ENCODE measurements at regions not wholly inside any gene's neighbourhood (a gene's known extent, or its start where the extent isn't known, plus 50 kb on each side); places are given as distances from the start of the nearest gene placed in this dataset.

- TF ChIP-seq, protein P1, sequence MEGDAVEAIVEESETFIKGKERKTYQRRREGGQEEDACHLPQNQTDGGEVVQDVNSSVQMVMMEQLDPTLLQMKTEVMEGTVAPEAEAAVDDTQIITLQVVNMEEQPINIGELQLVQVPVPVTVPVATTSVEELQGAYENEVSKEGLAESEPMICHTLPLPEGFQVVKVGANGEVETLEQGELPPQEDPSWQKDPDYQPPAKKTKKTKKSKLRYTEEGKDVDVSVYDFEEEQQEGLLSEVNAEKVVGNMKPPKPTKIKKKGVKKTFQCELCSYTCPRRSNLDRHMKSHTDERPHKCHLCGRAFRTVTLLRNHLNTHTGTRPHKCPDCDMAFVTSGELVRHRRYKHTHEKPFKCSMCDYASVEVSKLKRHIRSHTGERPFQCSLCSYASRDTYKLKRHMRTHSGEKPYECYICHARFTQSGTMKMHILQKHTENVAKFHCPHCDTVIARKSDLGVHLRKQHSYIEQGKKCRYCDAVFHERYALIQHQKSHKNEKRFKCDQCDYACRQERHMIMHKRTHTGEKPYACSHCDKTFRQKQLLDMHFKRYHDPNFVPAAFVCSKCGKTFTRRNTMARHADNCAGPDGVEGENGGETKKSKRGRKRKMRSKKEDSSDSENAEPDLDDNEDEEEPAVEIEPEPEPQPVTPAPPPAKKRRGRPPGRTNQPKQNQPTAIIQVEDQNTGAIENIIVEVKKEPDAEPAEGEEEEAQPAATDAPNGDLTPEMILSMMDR (IDR thresholded peaks at IDR 0.05): no peak
- intact Hi-C loops (cut with micrococcal nuclease): no loop called here
- Mint-ChIP-seq H3K9me3 (no peaks in the 10 kb centered on the region), H3K27me3 (no peaks in the 10 kb centered on the region), H3K36me3 (ENCODE audit: low read depth) (no peaks in the 10 kb centered on the region), H3K27ac (no peak overlapping the region), H3K4me3 (no peak overlapping the region), H3K4me1 (ENCODE audit: low read depth) (no peaks in the 10 kb centered on the region)
- DNase-seq (no peak), ATAC-seq (no peak)
- ChIA-PET POLR2A (no interaction called here), CTCF (no interaction called here)
Measured at GRCh38 chr16:55149622-55150021, 174.4 kb upstream of the IRX6 start.

- no peak overlapping the region for H3K27ac Mint-ChIP-seq
- no peaks in the 10 kb centered on the region for H3K9me3 Mint-ChIP-seq
- H3K4me1 Mint-ChIP-seq (ENCODE audit: low read depth): no peaks in the 10 kb centered on the region
- intact Hi-C loops (cut with micrococcal nuclease): no loop called here
- no peaks in the 10 kb centered on the region for H3K27me3 Mint-ChIP-seq
- POLR2A ChIA-PET: no interaction called here
- H3K36me3 Mint-ChIP-seq (ENCODE audit: low read depth): no peaks in the 10 kb centered on the region
- DNase-seq (no peak), ATAC-seq (no peak)
- TF ChIP-seq, protein P1 (IDR thresholded peaks at IDR 0.05): no peak
- CTCF ChIA-PET: no interaction called here
- H3K4me3 Mint-ChIP-seq: no peak overlapping the region
Measured at GRCh38 chr16:55151561-55152305, 172.3 kb upstream of the IRX6 start.

- DNase-seq (no peak), ATAC-seq (no peak)
- TF ChIP-seq, protein P1 (IDR thresholded peaks at IDR 0.05): no peak
- no peaks in the 10 kb centered on the region for H3K27me3 Mint-ChIP-seq
- H3K4me3 Mint-ChIP-seq: no peak overlapping the region
- H3K9me3 Mint-ChIP-seq: no peaks in the 10 kb centered on the region
- no peaks in the 10 kb centered on the region for H3K4me1 Mint-ChIP-seq (ENCODE audit: low read depth)
- POLR2A ChIA-PET: no interaction called here
- intact Hi-C loops (cut with micrococcal nuclease): no loop called here
- no peak overlapping the region for H3K27ac Mint-ChIP-seq
- no peaks in the 10 kb centered on the region for H3K36me3 Mint-ChIP-seq (ENCODE audit: low read depth)
- CTCF ChIA-PET: no interaction called here
Measured at GRCh38 chr16:55152875-55153390, 171.1 kb upstream of the IRX6 start.

DNA sequence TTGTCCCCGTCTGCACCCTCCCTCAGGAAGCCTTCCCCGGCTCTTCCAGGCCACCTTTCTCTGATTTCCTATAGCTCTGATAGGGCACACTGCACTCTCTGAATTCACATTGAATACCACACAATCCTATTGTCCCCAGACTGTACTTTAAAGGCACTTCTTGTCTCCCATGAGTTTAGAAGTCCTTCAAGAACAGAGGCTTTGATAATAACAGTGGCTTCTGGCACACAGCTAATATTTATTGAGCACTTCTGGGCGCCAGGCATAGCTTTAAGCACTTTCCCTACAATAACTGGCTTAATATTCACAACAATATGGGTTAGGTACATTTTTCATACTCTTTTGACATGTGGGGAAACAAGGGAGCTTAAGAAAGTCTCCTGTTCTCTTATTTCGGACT, 169.7 kb upstream of the IRX6 start:
- DNase-seq: no peak
- Mint-ChIP-seq H3K27ac (no peak overlapping the region), H3K9me3 (no peaks in the 10 kb centered on the region), H3K4me3 (no peak overlapping the region), H3K27me3 (no peaks in the 10 kb centered on the region), H3K4me1 (ENCODE audit: low read depth) (no peaks in the 10 kb centered on the region), H3K36me3 (ENCODE audit: low read depth) (no peaks in the 10 kb centered on the region)
- ATAC-seq: no peak
- TF ChIP-seq, protein P1 (IDR thresholded peaks at IDR 0.05): no peak
- intact Hi-C loops (cut with micrococcal nuclease): no loop called here
- ChIA-PET POLR2A (no interaction called here), CTCF (no interaction called here)

DNA sequence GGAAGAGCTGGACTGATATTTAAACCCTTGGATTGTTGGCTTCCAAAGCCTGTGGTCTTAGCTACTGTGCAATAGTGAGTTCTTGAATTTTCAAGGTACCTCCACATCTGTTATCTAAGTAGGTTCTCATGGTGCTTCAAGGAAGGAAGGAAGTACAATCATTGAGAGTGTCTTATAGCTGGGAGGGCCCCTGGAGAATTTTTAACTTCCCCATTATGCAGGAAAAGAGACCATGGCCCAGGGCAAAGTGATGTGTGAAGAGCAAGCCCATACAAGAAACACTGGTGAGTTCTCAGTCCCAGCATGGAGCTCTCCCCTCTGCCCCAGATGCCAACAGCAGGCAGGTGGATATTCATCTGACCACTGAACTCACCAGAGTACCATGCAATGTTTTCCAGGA, 169.0 kb upstream of the IRX6 start:
- Mint-ChIP-seq H3K36me3 (ENCODE audit: low read depth) (no peaks in the 10 kb centered on the region), H3K4me3 (no peak overlapping the region), H3K9me3 (no peaks in the 10 kb centered on the region), H3K27ac (no peak overlapping the region), H3K4me1 (ENCODE audit: low read depth) (no peaks in the 10 kb centered on the region), H3K27me3 (no peaks in the 10 kb centered on the region)
- intact Hi-C loops (cut with micrococcal nuclease): no loop called here
- DNase-seq (no peak), ATAC-seq (no peak)
- TF ChIP-seq, protein P1 (IDR thresholded peaks at IDR 0.05): no peak
- ChIA-PET CTCF (no interaction called here), POLR2A (no interaction called here)

Measured in activated CD8-positive, alpha-beta T cell treated with anti-CD3 and anti-CD28 coated beads for 36 hours (primary cell).